Kasumi-1 (cell line): ENCODE measurements at regions not wholly inside any gene's neighbourhood (a gene's known extent, or its start where the extent isn't known, plus 50 kb on each side); places are given as distances from the start of the nearest gene placed in this dataset.

Experiments used
- DNase-seq, 2 experiments: peaks; one replicate each; lab custom pipeline; 2025; lab: John Stamatoyannopoulos, UW

DNA sequence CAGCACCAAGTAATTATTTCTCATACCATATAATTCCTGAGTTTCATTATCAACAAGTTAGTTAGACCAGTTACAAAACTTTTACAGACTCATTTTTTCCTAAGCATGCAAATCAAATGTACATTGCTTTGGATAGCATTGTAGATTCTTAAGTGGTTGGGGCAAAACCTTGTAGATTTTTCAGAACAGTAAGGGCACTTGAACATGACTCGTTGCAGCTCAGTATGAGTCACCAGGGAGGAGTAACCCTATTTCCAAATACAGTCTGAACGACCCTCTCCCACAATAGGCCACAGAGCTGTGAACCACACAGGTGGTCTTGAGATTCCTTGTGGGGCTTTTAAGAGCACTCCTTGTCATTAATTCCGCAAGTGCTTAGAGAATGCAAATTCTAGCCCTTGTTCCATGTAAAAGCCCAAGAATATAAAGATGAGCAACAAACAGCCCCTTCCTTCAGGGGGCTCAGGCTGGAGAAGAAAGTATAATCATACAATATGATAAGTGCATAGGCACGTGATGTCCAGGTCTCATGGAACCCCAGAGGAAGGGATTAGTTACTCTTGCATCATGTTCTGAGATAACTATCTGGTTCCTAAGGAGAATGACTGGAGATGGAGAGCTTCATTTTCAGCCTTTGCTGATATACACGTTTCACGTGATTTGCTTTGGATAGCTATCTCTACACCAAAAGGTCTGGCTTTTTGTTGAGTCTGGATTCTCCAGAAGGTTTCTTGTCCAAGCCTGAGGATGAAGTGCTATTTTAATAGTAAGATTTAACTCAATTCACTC lies 295.7 kb downstream of the KCNN2 start:
- DNase-seq, result no peak

DNA sequence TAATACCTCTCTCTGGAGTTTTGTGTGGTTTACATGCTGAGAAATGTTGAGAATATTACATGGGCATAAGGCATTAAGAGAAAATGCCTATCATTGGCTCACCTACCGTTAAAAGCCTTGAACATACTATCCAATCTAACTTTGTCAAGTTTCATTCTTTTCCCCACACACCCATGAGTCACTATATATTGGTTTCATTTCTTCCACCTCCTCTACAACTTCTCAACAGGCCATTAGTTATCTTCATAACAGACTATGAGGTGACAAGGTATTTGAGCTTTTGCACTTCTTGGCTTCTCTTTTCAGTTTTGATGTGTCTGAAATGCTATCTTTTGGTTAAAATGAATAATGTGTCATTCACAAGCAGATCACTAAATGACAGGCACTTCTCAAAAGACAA lies 288.0 kb downstream of the KCNN2 start:
- DNase-seq, result no peak

DNA sequence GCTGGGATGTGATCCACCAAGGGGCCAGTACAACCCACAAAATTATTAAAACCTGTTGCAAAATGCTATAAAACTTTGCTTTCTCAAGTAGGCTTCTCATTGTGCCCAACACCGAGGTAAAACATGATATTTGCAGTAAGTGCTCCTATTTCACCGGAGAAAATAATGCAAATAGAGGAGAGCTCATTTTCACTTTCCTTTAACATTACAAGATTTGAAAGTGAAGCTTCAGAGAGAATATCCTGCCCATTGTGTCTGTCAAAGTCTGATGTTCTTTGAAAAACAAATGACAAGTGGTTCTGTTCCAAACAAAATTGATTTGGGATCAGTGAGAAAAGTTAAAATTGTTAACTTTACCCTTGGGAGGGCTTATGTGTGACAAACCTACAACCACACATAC lies 287.1 kb downstream of the KCNN2 start:
- no peak for DNase-seq

DNA sequence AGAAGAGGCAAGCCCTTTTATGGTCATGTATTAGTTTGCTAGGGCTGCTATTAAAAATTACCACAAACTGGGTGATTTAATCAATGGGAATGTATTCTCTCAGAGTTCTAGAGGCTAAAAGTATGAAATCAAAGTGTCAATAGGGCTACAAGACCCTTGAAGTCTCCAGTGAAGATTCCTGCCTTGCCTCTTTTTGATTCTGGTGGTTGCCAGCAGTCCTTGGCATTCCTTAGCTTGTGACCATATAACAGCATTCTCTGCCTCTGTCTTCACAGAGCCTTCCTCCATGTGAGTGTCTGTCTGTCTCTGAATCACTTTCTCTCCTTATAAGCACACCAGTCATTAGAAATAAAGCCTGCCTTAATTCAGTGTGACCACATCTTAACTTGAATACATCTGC lies 282.7 kb downstream of the KCNN2 start:
- DNase-seq, result no peak

DNA sequence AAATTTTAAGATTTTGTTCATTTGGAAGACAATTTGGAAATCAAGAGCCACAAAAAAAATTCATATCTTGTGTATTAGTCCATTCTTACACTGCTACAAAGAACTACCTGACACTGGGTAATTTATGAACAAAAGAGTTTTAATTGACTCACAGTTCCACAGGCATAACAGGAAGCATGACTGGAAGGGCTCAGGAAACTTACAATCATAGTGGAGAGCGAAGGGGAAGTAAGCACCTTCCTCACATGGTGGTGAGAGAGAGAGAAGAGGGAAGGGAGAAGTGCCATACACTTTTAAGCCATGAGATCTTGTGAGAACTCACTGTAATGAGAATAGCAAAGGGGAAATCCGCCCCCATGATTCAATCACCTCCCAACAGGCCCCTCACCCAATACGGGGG lies 274.4 kb downstream of the KCNN2 start:
- DNase-seq, result peak; percentile 34 to 72

DNA sequence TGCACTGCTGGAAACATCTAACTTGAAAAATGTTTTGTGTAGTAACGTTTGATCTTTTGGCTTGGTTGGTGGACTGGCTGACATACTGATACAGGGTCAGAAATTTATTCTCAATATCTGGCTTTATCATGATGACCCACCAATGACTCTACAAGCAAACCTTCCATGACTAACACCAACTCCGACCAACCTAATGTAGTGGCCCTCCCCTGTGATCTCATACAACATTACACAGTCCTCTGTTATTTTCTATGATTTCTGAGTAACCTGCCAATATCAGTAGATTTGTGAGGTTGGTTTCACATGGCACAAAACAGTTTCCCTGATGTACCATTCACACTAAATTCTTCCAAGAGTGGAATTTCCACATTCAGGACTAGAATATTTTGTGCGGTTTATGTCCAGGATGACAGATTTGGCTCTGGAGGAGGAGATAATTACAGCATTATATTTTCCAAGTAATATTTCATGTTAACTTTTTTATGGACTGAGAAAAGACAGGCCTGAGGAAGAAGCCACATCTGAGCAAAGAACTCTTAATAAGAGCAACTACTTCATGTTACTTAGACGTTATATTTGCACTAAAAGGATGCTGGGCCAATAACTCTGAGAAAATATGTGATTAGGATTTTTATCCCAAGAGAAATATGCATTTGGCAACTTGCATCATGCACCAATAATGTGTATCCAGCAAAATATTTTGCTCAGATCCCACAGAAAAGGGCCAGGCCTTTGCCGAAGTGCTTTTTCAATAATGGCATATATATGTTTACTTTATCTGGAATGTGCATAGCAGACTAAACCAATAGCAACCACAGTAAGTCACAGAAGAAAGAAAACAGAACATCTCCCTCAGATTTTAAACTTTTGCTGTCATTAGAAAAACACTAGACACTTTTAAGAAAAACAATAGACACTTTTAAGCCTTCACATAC lies 273.4 kb downstream of the KCNN2 start:
- no peak for DNase-seq

DNA sequence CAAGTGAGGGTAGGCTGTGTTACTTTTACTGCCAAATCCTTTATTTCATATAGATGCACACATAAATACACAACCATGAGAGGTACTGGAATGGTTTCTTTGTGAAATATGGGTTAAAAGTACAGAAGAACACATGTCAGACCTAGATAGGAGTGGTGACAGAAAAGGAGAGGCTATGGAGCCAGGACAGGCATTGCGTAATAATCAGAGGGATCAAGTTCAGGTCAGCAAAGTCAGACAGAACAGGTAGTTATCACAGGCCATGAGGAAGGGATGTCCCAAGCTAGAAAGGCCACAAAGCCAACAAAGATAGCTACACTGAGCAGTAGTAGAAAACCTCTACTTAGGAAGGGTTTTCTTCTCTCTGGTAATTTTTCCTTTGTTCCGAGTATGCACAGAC lies 272.6 kb downstream of the KCNN2 start:
- no peak for DNase-seq

DNA sequence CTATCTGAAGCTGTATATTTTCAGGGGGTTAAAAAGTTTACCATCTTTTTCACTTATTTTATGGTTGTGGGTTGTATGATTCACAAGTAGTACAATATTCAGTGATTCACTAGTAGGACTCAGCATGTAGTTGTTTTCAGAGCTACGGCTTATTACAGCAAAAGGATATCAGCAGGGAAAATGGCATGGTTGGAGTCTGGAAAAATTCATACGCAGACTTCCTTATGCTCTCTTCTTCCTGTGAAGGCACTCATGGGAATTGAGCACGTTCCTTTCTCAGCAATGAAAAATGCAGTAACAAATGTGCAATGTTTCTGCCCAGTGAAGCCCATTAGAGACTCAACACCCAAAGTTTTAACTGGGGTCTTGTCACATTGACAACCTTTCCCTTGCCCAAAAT lies 250.5 kb downstream of the KCNN2 start:
- no peak for DNase-seq

DNA sequence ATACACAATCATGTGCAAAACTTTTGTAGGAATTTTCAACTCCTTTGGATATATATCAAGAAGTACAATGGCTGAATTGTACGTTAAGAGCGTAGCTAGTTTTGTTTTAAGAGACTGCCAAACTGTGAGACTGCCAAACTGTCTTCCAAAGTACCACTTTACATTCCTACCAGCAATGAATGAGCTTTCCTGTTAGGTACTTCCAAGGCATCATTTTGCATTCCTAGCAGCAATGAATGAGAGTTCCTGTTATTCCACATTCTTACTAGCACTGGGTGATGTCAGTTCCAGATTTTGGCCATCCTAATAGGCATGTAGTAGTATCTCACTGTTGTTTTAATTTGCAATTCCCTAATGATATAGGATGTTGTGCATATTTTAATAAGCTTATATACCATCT lies 219.3 kb downstream of the KCNN2 start:
- no peak for DNase-seq

DNA sequence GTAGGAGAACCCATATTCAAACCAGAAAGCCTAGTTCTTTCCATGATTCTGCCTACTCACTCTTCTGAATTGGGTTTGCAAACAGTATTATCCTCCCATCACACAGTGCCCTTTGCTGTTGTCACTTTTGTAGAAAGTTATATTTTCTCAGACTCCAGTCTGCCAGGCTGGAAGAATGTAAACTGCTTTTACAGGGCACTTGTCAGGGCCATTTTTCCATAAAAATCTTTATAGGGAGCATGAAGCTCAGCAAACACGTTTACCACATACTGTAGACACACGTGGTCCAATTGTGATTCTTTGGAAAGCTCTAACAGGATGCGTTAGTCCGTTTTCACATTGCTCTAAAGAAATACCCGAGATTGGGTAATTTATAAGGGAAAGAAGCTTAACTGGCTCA lies 204.0 kb downstream of the KCNN2 start:
- no peak for DNase-seq

DNA sequence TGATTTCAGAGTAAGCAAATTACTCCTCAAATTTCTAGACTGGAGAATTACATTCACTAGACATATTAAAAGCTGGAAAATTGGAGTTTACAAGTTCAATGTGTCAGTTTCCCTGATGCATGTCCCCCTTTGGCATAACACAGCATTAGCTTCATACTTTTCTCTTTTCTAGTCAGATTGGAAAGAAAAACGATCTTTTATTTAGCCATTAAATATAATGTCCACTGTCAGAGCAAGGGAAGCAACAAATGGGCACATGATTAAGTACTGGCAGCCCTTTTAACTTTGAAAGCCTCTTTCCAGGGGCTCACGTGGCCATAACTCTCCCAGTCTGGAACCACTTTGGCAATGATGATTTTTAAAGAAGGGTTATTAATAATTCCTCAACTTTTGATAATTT lies 203.3 kb downstream of the KCNN2 start:
- DNase-seq, result no peak

DNA sequence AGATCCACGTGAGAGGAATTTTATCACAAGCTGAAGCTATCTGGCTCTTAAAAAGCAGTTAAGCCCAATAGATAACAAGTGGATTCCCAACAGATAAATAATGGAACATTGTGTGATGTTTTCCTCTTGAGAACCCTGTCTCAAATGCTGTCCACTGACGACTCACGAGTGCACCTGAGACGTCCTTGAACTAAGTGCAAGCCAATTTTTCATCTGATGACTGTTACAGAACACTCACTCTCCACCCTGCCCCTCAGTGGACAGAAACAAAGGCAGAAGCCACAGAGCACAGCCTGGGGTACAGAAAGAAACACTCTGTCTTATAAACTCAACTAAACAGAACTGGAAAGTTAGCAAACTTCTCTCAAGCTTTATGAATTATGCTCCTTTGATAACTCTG lies 199.5 kb downstream of the KCNN2 start:
- no peak for DNase-seq
